Loucy (cell line): ENCODE measurements at regions not wholly inside any gene's neighbourhood (a gene's known extent, or its start where the extent isn't known, plus 50 kb on each side); places are given as distances from the start of the nearest gene placed in this dataset.

Experiments
- EZH2phosphoT487 ChIP-seq: fragments of 200-600 bp; IDR thresholded peaks from 2 replicates; pipeline ENCODE4 v1.6.1; 2018; ENCODE audit warnings: antibody characterized with exemption, mild to moderate bottlenecking, moderate library complexity, borderline replicate concordance
- TF ChIP-seq, protein P1 (sequence below): fragments of 200-600 bp; sonication (generic); conservative IDR thresholded peaks from 2 replicates; pipeline ENCODE4 v1.5.1; 2014; ENCODE audit warnings: mild to moderate bottlenecking, antibody characterized with exemption, low read length

DNA sequence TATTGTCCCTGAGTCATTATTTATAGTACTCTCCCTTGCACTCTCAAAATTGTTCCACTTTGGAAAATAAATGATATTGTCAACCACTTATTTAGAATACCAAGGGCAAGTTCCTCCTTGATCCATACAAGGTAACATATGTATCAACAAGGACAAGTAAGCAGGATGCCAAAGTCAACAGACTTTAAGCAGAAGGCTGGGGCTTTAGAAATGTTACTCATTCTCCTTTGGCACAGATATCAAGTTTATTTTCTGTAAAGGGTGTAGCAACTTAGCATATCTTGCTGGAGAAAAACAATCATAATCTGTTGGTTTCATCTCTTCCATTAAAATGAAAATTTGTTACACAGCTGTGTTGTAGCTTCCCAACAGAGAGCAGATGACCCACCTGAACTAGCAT is 248.7 kb upstream of the SLC30A5 start:
- TF ChIP-seq, protein P1, sequence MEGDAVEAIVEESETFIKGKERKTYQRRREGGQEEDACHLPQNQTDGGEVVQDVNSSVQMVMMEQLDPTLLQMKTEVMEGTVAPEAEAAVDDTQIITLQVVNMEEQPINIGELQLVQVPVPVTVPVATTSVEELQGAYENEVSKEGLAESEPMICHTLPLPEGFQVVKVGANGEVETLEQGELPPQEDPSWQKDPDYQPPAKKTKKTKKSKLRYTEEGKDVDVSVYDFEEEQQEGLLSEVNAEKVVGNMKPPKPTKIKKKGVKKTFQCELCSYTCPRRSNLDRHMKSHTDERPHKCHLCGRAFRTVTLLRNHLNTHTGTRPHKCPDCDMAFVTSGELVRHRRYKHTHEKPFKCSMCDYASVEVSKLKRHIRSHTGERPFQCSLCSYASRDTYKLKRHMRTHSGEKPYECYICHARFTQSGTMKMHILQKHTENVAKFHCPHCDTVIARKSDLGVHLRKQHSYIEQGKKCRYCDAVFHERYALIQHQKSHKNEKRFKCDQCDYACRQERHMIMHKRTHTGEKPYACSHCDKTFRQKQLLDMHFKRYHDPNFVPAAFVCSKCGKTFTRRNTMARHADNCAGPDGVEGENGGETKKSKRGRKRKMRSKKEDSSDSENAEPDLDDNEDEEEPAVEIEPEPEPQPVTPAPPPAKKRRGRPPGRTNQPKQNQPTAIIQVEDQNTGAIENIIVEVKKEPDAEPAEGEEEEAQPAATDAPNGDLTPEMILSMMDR, result no peak
- TF ChIP-seq EZH2phosphoT487, result no peak
